T follicular helper cell (primary cell): ENCODE measurements at regions not wholly inside any gene's neighbourhood (a gene's known extent, or its start where the extent isn't known, plus 50 kb on each side); places are given as distances from the start of the nearest gene placed in this dataset.

Experiments
- DNase-seq: peaks from one replicate; pipeline ENCODE4 v3.0.0-alpha.2; 2020; ENCODE audit warnings: low read depth

DNA sequence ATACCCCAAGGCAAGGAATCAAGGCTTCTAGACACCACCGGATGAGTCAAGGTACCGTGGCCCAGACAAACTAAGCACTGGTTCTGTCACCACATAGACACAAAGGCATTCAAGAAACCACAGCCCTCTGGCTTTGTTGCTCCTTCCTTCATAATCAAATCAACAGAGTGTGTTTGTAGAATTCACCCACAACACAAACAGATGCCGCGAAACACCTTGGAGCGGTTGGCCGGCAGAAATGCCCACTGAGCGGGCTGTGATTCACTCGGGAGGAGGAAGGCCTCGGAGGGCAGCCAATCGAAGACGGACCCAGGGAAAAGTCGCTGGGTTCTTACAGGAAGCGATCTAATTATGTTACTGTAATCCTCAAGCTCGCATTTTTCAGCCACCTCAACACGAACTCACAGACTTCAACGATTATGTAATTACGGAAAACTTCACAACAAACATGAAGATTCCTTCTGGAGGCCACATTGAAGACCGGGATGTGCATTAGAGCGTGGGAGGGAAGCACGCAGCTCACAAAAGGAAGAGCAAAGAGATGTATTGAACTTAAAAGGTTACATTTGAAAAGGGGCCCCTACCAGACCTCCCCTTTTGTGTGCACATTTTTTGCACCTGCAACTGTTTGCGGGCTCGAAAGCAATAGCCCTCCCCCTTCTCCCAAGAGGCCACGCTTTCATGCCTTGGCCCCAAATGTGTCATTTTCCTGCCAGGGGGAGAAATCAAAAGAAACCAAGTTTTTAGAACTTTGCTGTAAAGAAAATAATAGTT lies 184.7 kb upstream of the PREP start:
- DNase-seq = no peak

DNA sequence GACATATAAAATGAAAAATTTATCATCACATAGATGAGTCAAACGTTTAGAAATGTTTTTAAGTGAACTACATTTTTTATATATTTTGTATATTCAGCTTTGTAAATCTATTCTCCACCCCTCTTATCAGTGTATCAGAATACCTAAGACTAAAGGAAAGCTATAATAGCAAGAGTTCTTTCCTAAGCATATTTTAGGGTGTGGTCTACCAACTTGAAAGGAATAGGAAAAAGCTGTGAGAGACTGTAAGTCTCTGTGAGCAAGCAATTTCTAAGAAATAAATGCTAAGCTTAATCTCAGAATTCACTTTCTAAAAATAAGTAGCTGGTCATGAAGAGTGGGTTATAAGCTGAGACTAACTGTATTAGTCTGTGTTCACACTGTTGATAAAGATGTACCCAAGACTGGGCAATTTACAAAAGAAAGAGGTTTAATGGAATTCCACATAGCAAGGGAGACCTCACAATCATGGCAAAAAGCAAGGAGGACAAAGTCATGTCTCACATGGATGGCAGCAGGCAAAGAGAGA lies 175.4 kb upstream of the PREP start:
- no peak for DNase-seq

- DNase-seq = no peak
Observed at GRCh38 chr6:105573556-105573955, 170.7 kb upstream of the PREP start.

GRCh38 chr6:105573138-105573537 lies 170.3 kb upstream of the PREP start:
- no peak for DNase-seq

GRCh38 chr6:105570416-105570815 lies 167.5 kb upstream of the PREP start:
- no peak for DNase-seq

- no peak for DNase-seq
Observed at GRCh38 chr6:105569706-105570105, 166.8 kb upstream of the PREP start.

DNA sequence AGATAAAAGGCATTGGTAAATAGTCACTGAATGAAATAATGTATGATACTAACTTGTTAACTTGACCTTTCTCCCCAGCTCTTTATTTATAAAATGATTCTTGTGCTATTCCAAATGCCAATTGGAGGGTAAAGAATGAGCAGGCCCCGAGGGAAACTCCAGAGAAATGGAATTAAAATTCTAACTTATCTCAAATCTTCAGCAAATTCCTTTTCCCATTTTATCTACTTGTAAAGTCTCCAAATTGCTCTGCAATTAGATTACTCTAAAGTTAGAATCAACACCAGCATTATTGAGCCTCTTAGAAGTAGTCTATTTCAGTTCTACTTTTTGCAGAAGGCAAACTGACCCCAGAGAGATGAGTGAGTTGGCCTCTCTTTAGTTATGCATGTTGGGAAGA lies 165.9 kb upstream of the PREP start:
- no peak for DNase-seq

- no peak for DNase-seq
Observed at GRCh38 chr6:105568142-105568541, 165.3 kb upstream of the PREP start.

- no peak for DNase-seq
Observed at GRCh38 chr6:105567140-105567539, 164.3 kb upstream of the PREP start.

DNA sequence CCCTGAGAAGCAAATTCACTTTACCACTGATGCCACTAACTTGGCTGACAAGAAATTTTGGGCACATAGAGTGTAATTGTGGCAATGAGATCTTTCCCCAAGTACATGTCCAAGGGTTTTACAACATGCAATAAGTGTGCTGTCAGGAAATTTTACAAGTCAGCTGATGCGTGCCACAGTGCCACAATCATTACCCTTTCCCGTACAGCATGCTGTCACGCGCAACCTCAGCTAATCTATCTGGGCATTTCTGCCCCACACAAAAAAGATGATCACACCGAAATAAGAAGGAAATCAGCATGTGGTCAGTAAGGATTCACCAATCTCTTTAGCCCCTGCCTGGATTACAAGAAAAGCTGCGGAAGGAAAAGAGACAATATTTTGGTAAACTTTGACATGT lies 163.6 kb upstream of the PREP start:
- no peak for DNase-seq

DNA sequence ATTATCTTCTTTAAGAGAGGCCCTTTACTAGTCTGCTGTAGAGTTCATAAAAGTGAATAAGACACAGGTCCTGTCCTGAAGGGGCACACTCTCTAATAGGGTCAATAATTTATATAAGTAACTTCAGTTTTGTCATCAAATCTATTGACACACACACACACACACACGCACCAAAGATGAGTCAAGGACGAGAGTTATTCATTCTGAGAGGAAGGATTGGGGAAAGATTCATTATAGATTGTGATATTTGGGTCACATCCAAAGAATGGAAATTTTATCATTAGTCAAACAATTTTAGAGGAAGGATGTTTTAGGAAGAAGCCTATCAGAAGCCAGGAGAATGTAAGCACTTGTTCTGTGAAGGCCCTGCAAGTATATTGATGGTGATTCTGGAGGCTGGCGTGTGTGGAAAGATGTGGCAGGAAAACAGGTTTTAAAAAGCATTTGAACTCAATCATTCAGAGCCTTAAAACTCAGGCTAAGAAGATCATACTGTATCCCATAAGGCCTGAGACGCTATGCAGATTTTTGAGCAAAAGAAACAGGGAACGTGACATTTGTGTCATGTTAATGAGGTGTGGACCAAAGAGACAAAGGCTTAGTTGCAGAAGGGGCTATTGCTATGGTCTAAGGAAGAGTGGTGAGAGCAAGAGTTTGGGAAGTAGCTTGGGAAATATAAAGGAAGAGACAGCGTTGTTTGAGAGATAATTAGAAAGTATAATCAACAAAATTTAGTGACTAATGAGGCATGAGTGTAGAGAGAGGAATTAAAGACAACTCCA lies 161.4 kb upstream of the PREP start:
- no peak for DNase-seq

DNA sequence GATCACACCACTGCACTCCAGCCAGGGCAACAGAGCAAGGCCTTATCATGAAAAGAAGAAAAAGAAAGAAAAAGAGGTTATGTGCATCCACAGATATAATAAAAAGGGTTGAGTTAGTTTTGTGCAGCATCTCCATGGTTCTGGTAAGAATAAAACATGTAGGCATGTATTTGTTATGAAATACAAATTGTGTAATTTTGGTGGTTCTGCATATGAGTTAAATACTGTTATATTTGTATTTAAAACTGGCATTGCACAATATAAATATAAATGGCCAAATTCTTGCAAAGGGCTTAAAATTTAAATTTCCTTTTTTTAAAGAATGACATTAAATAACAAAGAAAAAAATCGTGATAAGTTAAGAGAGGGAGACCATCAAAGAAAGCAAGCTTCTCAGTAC lies 159.1 kb upstream of the PREP start:
- DNase-seq = no peak

DNA sequence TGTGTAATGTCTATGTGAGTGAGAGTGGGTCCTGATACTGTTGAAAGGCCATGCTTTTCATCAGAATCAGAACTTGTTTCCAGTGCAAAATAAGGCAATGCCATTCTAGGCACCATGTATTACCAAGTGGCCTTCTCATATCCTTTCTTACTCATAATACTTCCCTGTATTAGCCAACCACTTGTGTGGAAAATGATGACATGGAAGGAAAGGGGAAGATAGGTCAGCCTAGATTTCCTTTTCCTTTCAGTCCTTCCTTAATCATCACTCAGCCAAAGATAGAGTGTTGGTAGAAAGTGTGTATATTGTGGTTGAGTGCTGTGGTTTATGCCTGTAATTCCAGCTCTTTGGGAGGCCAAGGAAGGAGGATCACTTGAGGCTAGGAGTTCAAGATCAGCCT lies 158.6 kb upstream of the PREP start:
- DNase-seq = no peak

GRCh38 chr6:105560611-105561066 lies 157.8 kb upstream of the PREP start:
- no peak for DNase-seq

DNA sequence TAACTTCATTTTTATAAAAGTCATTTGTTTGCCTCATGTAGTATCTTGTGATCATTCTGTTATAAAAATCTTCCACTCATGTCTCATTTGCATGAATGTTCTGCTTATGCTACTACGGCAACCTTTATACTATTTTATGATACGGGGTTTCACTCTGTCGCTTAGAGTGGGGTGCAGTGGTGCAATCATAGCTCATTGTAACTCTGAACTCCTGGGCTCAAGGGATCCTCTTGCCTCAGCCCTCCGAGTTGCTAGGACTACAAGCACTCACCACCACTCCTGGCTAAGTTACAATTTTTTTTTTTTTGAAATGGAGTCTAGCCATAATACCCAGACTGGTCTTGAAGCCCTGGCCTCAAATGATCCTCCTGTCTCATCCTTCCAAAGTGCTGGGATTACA lies 154.4 kb upstream of the PREP start:
- no peak for DNase-seq

DNA sequence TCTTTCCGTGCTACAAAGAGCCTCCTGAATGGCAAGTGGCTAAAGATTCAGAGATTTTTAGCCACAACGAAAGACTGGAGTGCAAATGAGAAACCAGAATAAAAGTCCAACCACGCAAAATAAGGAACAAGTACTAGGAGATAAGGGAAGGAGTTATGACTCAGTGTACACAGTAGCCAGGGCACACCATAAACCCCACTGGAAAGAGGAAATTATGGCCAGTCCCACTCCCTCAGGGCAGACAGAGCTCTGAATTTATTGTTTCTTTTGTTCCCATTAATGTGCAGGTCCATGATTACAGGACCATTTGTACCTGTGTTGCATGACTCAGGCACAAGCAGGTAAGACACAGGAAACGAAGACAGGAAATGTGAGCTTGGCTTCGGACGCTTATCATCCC lies 150.3 kb upstream of the PREP start:
- DNase-seq = no peak

- no peak for DNase-seq
Observed at GRCh38 chr6:105550955-105551620, 148.2 kb upstream of the PREP start.

DNA sequence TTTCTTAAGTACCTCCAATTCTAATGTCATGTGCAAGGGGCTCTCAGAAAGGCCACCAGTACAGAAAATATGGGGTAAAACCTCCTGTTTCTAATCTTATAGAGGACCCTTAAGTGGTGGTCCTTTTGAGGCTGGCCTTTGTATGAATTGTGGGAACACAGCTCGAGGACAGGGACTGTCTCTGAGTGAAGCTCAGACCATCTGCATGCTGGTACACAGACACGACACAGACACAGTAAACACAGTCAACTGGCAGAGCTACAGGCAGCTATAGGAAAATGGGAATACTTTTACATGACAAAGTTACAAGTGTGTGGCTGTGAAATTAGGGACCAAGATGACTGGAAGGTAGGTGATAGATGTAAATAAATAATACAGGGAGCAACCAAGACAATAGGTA lies 143.9 kb upstream of the PREP start:
- DNase-seq = no peak

DNA sequence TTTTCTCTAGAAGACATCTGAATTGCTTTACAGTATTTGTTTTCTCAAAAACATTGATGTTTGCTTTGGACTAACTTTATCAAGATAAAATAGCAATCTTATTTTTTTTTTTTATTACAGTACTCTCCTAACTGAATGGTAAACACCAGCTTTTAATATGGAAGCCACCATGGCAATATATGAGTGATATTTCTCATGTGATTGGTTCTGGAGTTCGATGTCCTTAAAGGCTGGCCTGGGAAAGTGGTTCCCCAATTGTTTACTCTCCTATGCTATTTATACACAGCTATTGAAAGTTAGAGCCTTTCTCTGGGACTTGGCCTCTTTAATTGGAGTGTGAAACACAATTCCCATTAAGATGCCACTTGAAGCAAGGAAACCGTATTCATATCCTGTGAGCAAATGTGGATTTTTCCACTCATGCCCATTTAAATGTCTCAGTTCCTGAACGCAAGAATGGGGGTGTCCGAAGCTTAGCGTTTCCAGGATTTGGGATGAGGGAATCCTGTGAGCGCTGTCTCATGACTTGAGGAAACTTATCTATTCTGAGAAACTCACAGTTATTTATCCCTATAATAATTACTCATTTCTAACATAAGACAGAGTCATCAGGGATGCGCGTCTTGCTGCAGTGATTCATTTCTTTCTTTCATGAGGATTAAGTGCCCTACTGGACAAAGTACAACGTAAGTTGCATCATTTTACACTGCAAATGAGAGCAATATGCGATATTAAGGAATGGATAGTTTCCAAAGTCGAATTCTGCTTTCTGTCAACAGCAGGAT lies 143.3 kb upstream of the PREP start:
- no peak for DNase-seq

DNA sequence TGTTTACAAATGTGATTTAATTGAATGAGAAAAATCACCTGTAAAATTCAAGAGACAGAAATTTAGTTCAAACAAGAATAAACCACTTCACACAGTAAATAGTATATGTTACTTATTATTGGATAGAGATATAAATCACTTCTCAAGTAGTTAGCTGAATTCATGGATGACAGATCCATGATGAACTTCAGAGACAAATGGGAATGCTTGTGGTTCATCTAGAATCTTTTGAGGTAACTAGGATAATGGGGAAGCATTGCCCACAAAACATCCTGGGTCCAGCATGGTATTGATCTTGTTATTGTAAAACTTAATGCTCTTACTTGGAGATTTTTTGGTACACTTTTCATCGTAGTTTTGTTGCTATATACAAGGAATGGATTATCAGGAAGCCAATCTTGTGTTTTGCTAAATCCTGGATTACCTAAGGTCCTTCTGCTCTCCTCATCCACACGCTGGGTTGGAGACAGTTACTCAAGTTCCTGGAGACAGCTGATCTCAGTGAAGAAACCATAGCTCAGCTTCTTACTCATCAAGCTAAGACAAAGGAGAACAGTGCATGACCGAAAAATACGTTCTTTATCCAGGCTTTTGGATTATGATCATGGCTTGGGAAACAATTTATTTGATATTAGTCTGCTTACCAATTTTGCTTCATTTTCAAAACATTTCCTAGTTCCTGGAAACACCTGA lies 142.5 kb upstream of the PREP start:
- DNase-seq = no peak

DNA sequence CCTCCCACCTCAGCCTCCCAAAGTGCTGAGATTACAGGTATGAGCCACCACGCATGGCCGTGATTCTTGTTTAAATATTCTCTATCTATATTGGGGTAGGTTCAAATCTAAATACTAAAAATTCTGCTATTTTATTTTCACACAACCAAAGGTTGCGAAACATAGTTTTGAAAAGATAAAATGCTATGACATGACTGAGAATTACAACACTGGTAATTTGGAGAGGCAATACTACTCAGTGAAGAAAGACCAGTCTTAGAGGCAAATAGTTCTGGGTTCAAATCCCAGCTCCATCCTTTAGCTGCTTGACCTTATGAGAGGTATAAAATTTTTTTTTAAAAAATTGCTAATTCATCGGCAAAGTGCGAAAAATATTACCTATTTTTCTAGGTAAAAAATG lies 137.0 kb upstream of the PREP start:
- DNase-seq = no peak
